PC-3 (cell line): ENCODE measurements at regions not wholly inside any gene's neighbourhood (a gene's known extent, or its start where the extent isn't known, plus 50 kb on each side); places are given as distances from the start of the nearest gene placed in this dataset.
"Not testable (repeated sequence)": the region's sequence is repeated elsewhere in the genome, so short reads cannot be mapped to it uniquely, and the experiment has no call there.

ENCODE experiments used
- ATAC-seq: fragments of 200-7000 bp; cut with Tn5 transposase; 2 replicates; pipeline ENCODE4 v1.9.1; 2020; ENCODE audit warnings: mild to moderate bottlenecking, moderate library complexity
- BruUV-seq: library from RNA; stranded (reverse); fragments of 400-500 nt; replicated peaks from 2 replicates; lab custom pipeline; 2021; lab: Mats Ljungman, UMichigan
- CTCF ChIA-PET: fragments of 300-600 bp; sonication (Branson Sonifier 250); formaldehyde crosslinking; loops from one replicate; lab custom pipeline; 2022; ENCODE audit warnings: antibody characterized with exemption; lab: Charles Lee
- POLR2A ChIA-PET: fragments of 300-600 bp; sonication (Branson Sonifier 250); formaldehyde crosslinking; loops from one replicate; lab custom pipeline; 2022; ENCODE audit warnings: antibody characterized with exemption; ENCODE audit not compliant: unreplicated experiment; lab: Charles Lee
- DNase-seq: peaks from one replicate; pipeline ENCODE4 v3.0.0-alpha.2; 2015
- H2AFZ ChIP-seq: fragments of 300-600 bp; sonication (generic); 2 replicates; pipeline ENCODE4 v1.6.0; 2016; ENCODE audit warnings: antibody characterized with exemption, low read length
- H3F3A ChIP-seq: fragments of 300-600 bp; sonication (generic); one replicate; pipeline ENCODE4 v1.6.0; 2017; ENCODE audit warnings: antibody characterized with exemption, low read length, control low read depth, mild to moderate bottlenecking; ENCODE audit not compliant: unreplicated experiment
- H3K27ac ChIP-seq: fragments of 300-600 bp; sonication (generic); 2 replicates; pipeline ENCODE4 v1.5.1; 2016; ENCODE audit warnings: mild to moderate bottlenecking, low read length
- H3K27me3 ChIP-seq: fragments of 300-600 bp; sonication (generic); 2 replicates; pipeline ENCODE4 v1.6.1; 2016; ENCODE audit warnings: low read length, mixed read lengths
- H3K36me3 ChIP-seq: fragments of 300-600 bp; sonication (generic); 2 replicates; pipeline ENCODE4 v1.6.1; 2016; ENCODE audit warnings: low read depth, mixed run types, low read length, mixed read lengths
- H3K4me1 ChIP-seq: fragments of 300-600 bp; sonication (generic); 2 replicates; pipeline ENCODE4 v1.5.1; 2016; ENCODE audit warnings: low read length; ENCODE audit not compliant: insufficient read depth
- H3K4me2 ChIP-seq: fragments of 300-600 bp; sonication (generic); 2 replicates; pipeline ENCODE4 v1.6.0; 2016; ENCODE audit warnings: low read length
- H3K4me3 ChIP-seq: fragments of 300-600 bp; sonication (generic); 2 replicates; pipeline ENCODE4 v1.5.1; 2016; ENCODE audit warnings: mild to moderate bottlenecking, low read length, mixed read lengths
- H3K79me2 ChIP-seq: fragments of 300-600 bp; sonication (generic); 2 replicates; pipeline ENCODE4 v1.6.1; 2017; ENCODE audit warnings: low read length, mixed read lengths
- H3K9ac ChIP-seq: fragments of 300-600 bp; sonication (generic); 2 replicates; pipeline ENCODE4 v1.6.0; 2016; ENCODE audit warnings: mild to moderate bottlenecking, low read length
- H3K9me2 ChIP-seq: fragments of 300-600 bp; sonication (generic); replicated peaks from 2 replicates; pipeline ENCODE4 v1.6.1; 2016; ENCODE audit warnings: mixed run types, low read length, mixed read lengths
- H3K9me3 ChIP-seq: fragments of 300-600 bp; sonication (generic); 2 replicates; pipeline ENCODE4 v1.6.1; 2016; ENCODE audit warnings: low read length, mixed read lengths
- H4K20me1 ChIP-seq: fragments of 300-600 bp; sonication (generic); 2 replicates; pipeline ENCODE4 v1.6.1; 2016; ENCODE audit warnings: low read length, mixed read lengths
- EZH2 ChIP-seq: fragments of 300-600 bp; sonication (generic); IDR thresholded peaks from one replicate; pipeline ENCODE4 v1.6.1; 2017; ENCODE audit warnings: antibody characterized with exemption, mild to moderate bottlenecking, low read length; ENCODE audit not compliant: unreplicated experiment
- EZH2phosphoT487 ChIP-seq: fragments of 300-600 bp; sonication (generic); IDR thresholded peaks from 2 replicates; pipeline ENCODE4 v1.6.1; 2018; ENCODE audit warnings: mild to moderate bottlenecking, antibody characterized with exemption, low read length, borderline replicate concordance
- intact Hi-C: fragments of 100-400 bp; cut with micrococcal nuclease; formaldehyde crosslinking; loops from 2 replicates; pipeline ENCODE4 v1.9.0; 2023
- TF ChIP-seq, protein P1 (sequence below): fragments of 300-600 bp; sonication (generic); conservative IDR thresholded peaks from 2 replicates; pipeline ENCODE4 v1.5.1; 2017; ENCODE audit warnings: antibody characterized with exemption, low read depth, mild to moderate bottlenecking, low read length

DNA sequence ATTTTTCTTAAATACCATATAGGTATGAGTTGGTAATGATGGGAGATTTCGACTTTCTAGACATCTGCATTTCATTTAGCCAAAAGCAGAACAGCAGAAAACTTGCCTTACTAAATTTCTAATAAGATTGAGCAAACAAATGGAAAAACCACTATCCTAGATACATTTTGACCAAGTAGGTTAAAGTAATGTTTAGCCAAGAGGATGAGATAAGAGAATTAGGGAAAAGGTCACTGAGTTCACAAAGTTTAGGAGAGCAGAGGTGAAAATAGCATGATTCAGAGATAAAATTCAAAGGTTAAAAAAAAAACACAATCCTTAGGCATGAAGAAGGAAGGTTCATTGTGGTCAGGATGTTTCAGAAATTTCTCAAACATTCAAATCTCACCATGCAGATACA, 450.3 kb downstream of the CD83 start:
- Histone ChIP-seq H3K9ac (no peak overlapping the region), H3K4me1 (no peaks in the 10 kb centered on the region), H3K79me2 (no peaks in the 10 kb centered on the region), H3F3A (no peaks in the 10 kb centered on the region), H3K27me3 (no peaks in the 10 kb centered on the region), H3K9me2 (no peaks in the 10 kb centered on the region), H4K20me1 (no peaks in the 10 kb centered on the region), H3K36me3 (no peaks in the 10 kb centered on the region), H3K4me3 (no peak overlapping the region), H2AFZ (no peak overlapping the region), H3K9me3 (no peaks in the 10 kb centered on the region), H3K27ac (no peak overlapping the region), H3K4me2 (no peak overlapping the region)
- intact Hi-C loops: no loop called here
- POLR2A ChIA-PET: no interaction called here
- TF ChIP-seq EZH2 (no peak), EZH2phosphoT487 (no peak)
- TF ChIP-seq, protein P1, sequence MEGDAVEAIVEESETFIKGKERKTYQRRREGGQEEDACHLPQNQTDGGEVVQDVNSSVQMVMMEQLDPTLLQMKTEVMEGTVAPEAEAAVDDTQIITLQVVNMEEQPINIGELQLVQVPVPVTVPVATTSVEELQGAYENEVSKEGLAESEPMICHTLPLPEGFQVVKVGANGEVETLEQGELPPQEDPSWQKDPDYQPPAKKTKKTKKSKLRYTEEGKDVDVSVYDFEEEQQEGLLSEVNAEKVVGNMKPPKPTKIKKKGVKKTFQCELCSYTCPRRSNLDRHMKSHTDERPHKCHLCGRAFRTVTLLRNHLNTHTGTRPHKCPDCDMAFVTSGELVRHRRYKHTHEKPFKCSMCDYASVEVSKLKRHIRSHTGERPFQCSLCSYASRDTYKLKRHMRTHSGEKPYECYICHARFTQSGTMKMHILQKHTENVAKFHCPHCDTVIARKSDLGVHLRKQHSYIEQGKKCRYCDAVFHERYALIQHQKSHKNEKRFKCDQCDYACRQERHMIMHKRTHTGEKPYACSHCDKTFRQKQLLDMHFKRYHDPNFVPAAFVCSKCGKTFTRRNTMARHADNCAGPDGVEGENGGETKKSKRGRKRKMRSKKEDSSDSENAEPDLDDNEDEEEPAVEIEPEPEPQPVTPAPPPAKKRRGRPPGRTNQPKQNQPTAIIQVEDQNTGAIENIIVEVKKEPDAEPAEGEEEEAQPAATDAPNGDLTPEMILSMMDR: no peak
- no TSS peak for BruUV-seq
- CTCF ChIA-PET: no interaction called here
- DNase-seq: no peak
- ATAC-seq: no peak

DNA sequence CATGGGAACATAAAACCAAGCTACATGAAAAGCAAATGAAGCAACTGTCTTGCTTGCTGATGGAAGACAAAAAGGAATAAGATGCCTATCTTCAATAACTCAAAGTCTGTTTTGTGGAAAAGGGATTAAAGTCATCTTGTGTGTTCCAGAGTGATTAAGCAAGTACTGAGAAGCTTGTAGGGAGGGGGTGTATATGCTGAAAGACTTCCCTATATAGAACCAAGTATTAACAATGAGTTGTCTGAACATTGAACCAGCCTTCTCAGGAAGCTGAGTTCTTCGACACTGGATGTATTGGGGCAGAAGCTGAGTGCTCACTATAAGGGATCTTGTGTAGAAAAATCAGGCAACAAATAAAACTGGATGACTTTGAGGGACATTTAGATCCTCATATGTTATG, 451.8 kb downstream of the CD83 start:
- ATAC-seq: no peak
- no peaks in the 10 kb centered on the region for H3K79me2 ChIP-seq
- POLR2A ChIA-PET: no interaction called here
- no peaks in the 10 kb centered on the region for H3K27me3 ChIP-seq
- DNase-seq: no peak
- H3K36me3 ChIP-seq: no peaks in the 10 kb centered on the region
- H3K9ac ChIP-seq: no peak overlapping the region
- H3K9me2 ChIP-seq: no peaks in the 10 kb centered on the region
- CTCF ChIA-PET: no interaction called here
- intact Hi-C loops: no loop called here
- no peak overlapping the region for H2AFZ ChIP-seq
- H3K4me1 ChIP-seq: no peaks in the 10 kb centered on the region
- H3F3A ChIP-seq: no peaks in the 10 kb centered on the region
- H3K9me3 ChIP-seq: no peaks in the 10 kb centered on the region
- H4K20me1 ChIP-seq: no peaks in the 10 kb centered on the region
- H3K27ac ChIP-seq: no peak overlapping the region
- no peak overlapping the region for H3K4me2 ChIP-seq
- no peak overlapping the region for H3K4me3 ChIP-seq
- TF ChIP-seq EZH2 (no peak), EZH2phosphoT487 (no peak)
- TF ChIP-seq, protein P1: no peak
- BruUV-seq: no TSS peak

DNA sequence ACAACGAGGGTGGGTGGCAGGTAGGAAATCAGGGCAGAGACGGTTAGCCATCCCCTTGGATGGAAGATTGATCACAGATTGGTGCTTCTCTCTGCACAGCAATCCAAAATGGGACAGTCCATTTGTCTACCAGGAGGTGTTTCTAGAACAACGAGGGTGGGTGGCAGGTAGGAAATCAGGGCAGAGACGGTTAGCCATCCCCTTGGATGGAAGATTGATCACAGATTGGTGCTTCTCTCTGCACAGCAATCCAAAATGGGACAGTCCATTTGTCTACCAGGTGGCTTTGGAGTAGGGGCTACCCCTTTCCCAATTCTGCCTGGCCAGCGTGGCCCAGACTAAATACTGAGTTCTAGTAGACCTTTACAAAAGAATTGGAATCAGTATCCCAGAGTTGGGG, 452.3 kb downstream of the CD83 start:
- ATAC-seq, H3K4me1 ChIP-seq, H3K4me3 ChIP-seq, DNase-seq, POLR2A ChIA-PET, H3K27ac ChIP-seq, H2AFZ ChIP-seq, H3K79me2 ChIP-seq, H3K27me3 ChIP-seq, H3F3A ChIP-seq, H3K9ac ChIP-seq, H4K20me1 ChIP-seq, BruUV-seq, H3K4me2 ChIP-seq, intact Hi-C loops, H3K36me3 ChIP-seq, CTCF ChIA-PET, H3K9me2 ChIP-seq, H3K9me3 ChIP-seq: not testable (repeated sequence)
